NCI-H128 (cell line): ENCODE measurements at regions not wholly inside any gene's neighbourhood (a gene's known extent, or its start where the extent isn't known, plus 50 kb on each side); places are given as distances from the start of the nearest gene placed in this dataset.
"Not testable (repeated sequence)": the region's sequence is repeated elsewhere in the genome, so short reads cannot be mapped to it uniquely, and the experiment has no call there.

ENCODE experiments used
- DNase-seq: peaks from one replicate; lab custom pipeline; 2025; ENCODE audit not compliant: unreplicated experiment; lab: John Stamatoyannopoulos, UW

GRCh38 chr12:111274777-111275176 lies 94.1 kb downstream of the PHETA1 start:
- DNase-seq = no peak

GRCh38 chr12:111271674-111272418 lies 97.0 kb downstream of the PHETA1 start:
- no peak for DNase-seq

GRCh38 chr12:111270774-111271173 lies 98.1 kb downstream of the PHETA1 start:
- no peak for DNase-seq

GRCh38 chr12:111270239-111270638 lies 98.7 kb downstream of the PHETA1 start:
- DNase-seq = no peak

GRCh38 chr12:111269718-111270117 lies 99.2 kb downstream of the PHETA1 start:
- no peak for DNase-seq

GRCh38 chr12:111268738-111269572 lies 99.9 kb downstream of the PHETA1 start:
- DNase-seq = no peak

GRCh38 chr12:111267144-111267543 lies 101.8 kb downstream of the PHETA1 start:
- no peak for DNase-seq

GRCh38 chr12:111261911-111262676 lies 106.8 kb downstream of the PHETA1 start:
- no peak for DNase-seq

GRCh38 chr12:111260732-111261131 lies 108.2 kb downstream of the PHETA1 start:
- DNase-seq = no peak

GRCh38 chr12:111259231-111259630 lies 109.7 kb downstream of the PHETA1 start:
- no peak for DNase-seq

GRCh38 chr12:111258081-111258480 lies 110.8 kb downstream of the PHETA1 start:
- DNase-seq = not testable (repeated sequence)

- no peak for DNase-seq
These were observed 111.4 kb downstream of the PHETA1 start for GRCh38 chr12:111257435-111257902.

GRCh38 chr12:111256629-111257434 lies 112.1 kb downstream of the PHETA1 start:
- DNase-seq = no peak

GRCh38 chr12:111255261-111255660 lies 113.6 kb downstream of the PHETA1 start:
- DNase-seq = no peak

GRCh38 chr12:111254106-111254505 lies 114.8 kb downstream of the PHETA1 start:
- no peak for DNase-seq

- DNase-seq = no peak
These were observed 115.7 kb downstream of the PHETA1 start for GRCh38 chr12:111253213-111253612.

- no peak for DNase-seq
These were observed 117.1 kb downstream of the PHETA1 start for GRCh38 chr12:111251787-111252186.

GRCh38 chr12:111251058-111251730 lies 117.7 kb downstream of the PHETA1 start:
- no peak for DNase-seq

GRCh38 chr12:111250251-111250881 lies 118.5 kb downstream of the PHETA1 start:
- DNase-seq = no peak

GRCh38 chr12:111249757-111250156 lies 119.1 kb downstream of the PHETA1 start:
- no peak for DNase-seq
